ENCODE measurements at regions not wholly inside any gene's neighbourhood (a gene's known extent, or its start where the extent isn't known, plus 50 kb on each side); places are given as distances from the start of the nearest gene placed in this dataset.

DNA sequence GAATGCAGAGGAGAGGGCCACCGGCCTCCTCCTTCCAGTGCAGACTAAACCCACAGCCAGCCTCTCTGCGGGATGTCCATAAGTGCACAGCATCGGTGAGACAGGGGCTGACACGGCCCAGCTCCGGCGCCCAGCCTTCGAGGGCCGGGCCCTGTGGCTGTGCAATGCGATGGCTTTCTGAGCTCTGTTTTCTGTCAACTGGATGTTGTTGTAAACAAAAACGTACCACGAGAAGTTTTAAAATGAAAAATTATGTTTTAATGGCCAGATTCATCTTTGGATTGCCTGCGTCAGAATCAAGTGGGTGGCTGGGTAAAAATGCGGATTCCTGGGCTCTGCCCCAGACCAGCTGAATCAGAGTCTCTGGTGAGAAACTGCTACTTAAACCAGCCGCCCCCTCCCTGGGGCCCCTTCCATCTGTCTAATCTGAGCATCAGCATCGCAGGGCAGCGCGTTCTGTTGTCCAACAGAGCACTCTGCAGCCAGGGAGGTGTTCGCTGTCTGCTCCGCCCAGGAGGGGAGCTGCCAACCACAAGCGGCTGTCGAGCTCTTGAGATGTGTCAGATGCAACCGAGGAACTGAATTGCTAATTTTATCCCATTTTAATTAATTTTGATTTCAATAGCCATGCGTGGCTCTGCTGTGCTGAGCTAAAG is 133.4 kb downstream of the RFLNA start:
- TF ChIP-seq, protein P1, sequence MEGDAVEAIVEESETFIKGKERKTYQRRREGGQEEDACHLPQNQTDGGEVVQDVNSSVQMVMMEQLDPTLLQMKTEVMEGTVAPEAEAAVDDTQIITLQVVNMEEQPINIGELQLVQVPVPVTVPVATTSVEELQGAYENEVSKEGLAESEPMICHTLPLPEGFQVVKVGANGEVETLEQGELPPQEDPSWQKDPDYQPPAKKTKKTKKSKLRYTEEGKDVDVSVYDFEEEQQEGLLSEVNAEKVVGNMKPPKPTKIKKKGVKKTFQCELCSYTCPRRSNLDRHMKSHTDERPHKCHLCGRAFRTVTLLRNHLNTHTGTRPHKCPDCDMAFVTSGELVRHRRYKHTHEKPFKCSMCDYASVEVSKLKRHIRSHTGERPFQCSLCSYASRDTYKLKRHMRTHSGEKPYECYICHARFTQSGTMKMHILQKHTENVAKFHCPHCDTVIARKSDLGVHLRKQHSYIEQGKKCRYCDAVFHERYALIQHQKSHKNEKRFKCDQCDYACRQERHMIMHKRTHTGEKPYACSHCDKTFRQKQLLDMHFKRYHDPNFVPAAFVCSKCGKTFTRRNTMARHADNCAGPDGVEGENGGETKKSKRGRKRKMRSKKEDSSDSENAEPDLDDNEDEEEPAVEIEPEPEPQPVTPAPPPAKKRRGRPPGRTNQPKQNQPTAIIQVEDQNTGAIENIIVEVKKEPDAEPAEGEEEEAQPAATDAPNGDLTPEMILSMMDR (IDR thresholded peaks at IDR 0.05; ENCODE audit: extremely low read depth, insufficient read depth, missing control alignments): no peak
- in situ Hi-C loops (cut with MboI; ENCODE audit: low pct_unique_long_range_greater_than_20kb, low sequenced_read_pairs, unreplicated experiment): no loop called here
- no peak for DNase-seq (ENCODE audit: low spot score)

DNA sequence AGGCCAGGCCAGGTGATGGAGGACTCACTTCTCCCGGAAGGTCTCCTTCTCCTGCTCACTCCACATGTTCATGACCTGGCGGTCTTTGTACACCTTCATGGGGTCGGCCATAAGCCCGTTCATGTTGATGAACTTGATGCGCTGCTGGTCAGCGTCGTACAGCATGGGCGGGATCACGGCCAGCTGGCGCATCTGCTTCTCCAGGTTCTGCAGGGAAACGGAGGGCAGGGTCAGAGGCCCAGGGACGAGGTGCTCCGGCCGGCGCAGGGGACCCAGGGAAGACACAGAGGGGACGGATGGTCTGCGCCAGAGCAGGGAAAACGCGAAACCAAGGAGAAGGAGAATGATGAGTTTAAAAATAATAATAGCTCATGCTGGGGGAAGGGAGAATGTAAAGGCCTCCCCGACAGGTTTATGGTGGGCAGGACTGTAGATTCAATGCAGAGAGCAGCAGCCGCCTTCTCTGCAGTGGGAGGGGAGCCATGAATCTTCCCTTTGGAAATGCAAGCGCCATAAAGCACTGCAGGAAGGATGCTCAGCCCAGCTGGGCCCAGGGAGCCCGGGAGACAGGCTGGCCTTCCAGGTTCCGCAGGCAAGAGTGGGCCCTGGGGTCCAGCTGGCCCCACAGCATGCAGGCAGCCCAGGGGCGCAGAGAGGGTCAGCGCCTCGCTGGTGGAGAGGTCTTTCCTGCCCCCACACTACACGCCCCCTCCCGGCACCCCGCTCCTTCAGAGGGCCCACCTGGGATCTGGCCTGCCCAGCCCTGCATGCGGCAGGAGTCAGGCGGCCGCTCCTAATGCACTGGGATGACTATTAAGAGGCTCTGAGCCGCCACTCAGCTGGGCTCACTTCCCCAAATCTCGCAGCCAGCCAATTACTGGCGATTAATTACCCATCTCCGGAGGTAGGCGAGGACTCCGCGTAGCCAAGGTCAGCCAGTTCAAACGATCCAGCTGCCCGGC is 132.0 kb downstream of the RFLNA start:
- TF ChIP-seq, protein P1 (IDR thresholded peaks at IDR 0.05; ENCODE audit: extremely low read depth, insufficient read depth, missing control alignments): no peak
- no peak for DNase-seq (ENCODE audit: low spot score)
- in situ Hi-C loops (cut with MboI; ENCODE audit: low pct_unique_long_range_greater_than_20kb, low sequenced_read_pairs, unreplicated experiment): no loop called here

DNA sequence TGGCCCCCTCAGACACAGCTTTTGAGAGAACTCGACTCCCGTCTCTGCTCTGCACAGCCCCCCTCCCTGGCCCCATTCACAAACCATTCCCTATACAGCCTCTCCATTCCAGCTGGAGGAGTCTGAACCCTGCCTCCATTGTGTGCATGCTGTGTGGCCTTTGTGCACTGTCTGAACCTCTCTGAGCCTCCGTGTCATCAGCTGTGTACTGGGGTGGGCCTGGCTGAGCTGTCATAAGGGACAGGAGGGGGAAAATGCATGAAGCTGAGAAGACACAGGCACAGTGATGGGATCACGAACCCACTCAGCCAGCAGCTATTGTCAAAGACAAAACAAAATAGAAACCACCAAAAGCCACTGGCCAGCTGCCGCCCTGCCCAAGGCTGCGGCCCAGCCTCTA is 130.8 kb downstream of the RFLNA start:
- DNase-seq (ENCODE audit: low spot score): no peak
- in situ Hi-C loops (cut with MboI; ENCODE audit: low pct_unique_long_range_greater_than_20kb, low sequenced_read_pairs, unreplicated experiment): no loop called here
- TF ChIP-seq, protein P1 (IDR thresholded peaks at IDR 0.05; ENCODE audit: extremely low read depth, insufficient read depth, missing control alignments): no peak

DNA sequence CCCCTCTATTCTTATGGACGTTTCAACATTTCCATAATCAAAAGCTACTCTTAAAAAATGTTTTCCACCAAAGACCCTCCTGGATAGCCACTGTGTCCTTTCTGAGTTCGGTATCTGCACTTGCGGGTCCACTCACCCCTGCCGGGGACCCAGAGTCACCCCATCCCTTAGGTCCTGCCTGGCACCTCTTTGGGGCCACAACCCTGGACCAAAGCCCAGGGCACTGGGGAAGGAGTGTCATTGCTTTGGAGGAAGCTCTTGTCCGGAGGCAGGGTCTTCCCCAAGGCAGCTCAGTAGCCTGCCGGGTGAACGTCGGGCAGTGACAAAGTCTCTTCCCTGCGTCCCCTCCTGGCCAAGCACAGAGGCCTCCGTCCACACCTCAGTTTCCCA is 129.6 kb downstream of the RFLNA start:
- TF ChIP-seq, protein P1 (IDR thresholded peaks at IDR 0.05; ENCODE audit: extremely low read depth, insufficient read depth, missing control alignments): no peak
- DNase-seq (ENCODE audit: low spot score): no peak
- in situ Hi-C loops (cut with MboI; ENCODE audit: low pct_unique_long_range_greater_than_20kb, low sequenced_read_pairs, unreplicated experiment): no loop called here

DNA sequence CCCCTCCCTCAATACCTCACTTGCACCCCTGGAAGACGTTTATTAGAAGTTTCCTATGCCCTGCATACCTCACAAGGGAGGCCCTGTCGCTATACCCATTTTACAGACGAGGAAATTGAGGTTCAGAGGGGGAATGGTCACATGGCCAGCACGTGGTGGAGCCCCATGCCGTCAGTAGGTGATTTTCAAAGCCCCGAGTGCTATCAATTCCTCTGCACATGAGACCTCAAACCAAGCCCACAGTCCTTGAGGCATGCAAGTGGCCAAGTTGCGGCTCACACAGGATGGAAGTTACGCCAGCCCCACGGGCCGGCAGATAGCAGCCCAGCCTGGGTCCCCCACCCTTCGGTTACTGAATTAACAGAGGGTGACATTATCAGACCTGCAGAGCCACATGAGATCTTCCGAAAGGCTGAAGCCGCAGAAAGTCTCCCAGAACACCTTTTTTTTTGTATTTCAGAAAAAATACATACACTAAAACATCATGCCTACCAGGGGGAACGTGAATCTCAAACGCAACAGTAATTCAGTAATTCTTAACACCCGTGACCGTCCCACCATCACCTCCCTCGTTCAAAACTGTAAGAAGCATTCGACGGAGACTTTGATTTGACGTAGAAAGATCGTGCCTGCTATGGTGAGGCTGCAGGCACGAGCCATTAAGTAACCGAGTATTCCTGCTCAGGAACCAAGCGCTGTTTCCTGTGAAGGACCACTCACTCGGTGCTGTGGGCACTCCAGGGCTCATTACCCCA is 129.0 kb downstream of the RFLNA start:
- in situ Hi-C loops (cut with MboI; ENCODE audit: low pct_unique_long_range_greater_than_20kb, low sequenced_read_pairs, unreplicated experiment): no loop called here
- DNase-seq (ENCODE audit: low spot score): no peak

More for the DNA sequence above, 129.0 kb downstream of the RFLNA start:
- TF ChIP-seq, protein P1 (IDR thresholded peaks at IDR 0.05; ENCODE audit: extremely low read depth, insufficient read depth, missing control alignments): no peak

Measured in GM13977 (cell line).